GM23338 (cell line): ENCODE measurements at regions not wholly inside any gene's neighbourhood (a gene's known extent, or its start where the extent isn't known, plus 50 kb on each side); places are given as distances from the start of the nearest gene placed in this dataset.
A peak's percentile ranks its signal among the peaks of the same experiment; 100 is the strongest.
"Not testable (repeated sequence)": the region's sequence is repeated elsewhere in the genome, so short reads cannot be mapped to it uniquely, and the experiment has no call there.

Experiments
- ATAC-seq: fragments of 200-7000 bp; cut with Tn5 transposase; 3 replicates; pipeline ENCODE4 v1.9.1; 2020
- DNase-seq: peaks from one replicate; pipeline ENCODE4 v3.0.0-alpha.2; 2015; ENCODE audit warnings: low spot score
- H2AFZ ChIP-seq: fragments of 200-600 bp; sonication (generic); 2 replicates; pipeline ENCODE4 v1.8.0; 2016; ENCODE audit warnings: antibody characterized with exemption, mild to moderate bottlenecking, moderate library complexity
- H3F3A ChIP-seq: fragments of 200-600 bp; sonication (generic); replicated peaks from 2 replicates; pipeline ENCODE4 v1.8.0; 2017; ENCODE audit warnings: antibody characterized with exemption, mixed run types, low read depth
- H3K27ac ChIP-seq: fragments of 200-600 bp; sonication (generic); 2 replicates; pipeline ENCODE4 v1.6.1; 2016; ENCODE audit warnings: low read depth
- H3K27me3 ChIP-seq: fragments of 200-600 bp; sonication (generic); 2 replicates; pipeline ENCODE4 v1.8.0; 2016; ENCODE audit warnings: mild to moderate bottlenecking, mixed run types, moderate library complexity; ENCODE audit not compliant: insufficient read depth
- H3K36me3 ChIP-seq: fragments of 200-600 bp; sonication (generic); 2 replicates; pipeline ENCODE4 v1.8.0; 2016; ENCODE audit warnings: mild to moderate bottlenecking; ENCODE audit not compliant: insufficient read depth
- H3K4me1 ChIP-seq: fragments of 200-600 bp; sonication (generic); 2 replicates; pipeline ENCODE4 v1.8.0; 2016; ENCODE audit warnings: mild to moderate bottlenecking, moderate library complexity; ENCODE audit not compliant: insufficient read depth
- H3K4me2 ChIP-seq: fragments of 200-600 bp; sonication (generic); 2 replicates; pipeline ENCODE4 v1.7.1; 2017; ENCODE audit warnings: mixed run types
- H3K4me3 ChIP-seq: fragments of 200-600 bp; sonication (generic); 2 replicates; pipeline ENCODE4 v1.6.1; 2016; ENCODE audit warnings: mixed run types
- H3K79me2 ChIP-seq: fragments of 200-600 bp; sonication (generic); replicated peaks from 2 replicates; pipeline ENCODE4 v1.8.0; 2017; ENCODE audit warnings: mild to moderate bottlenecking; ENCODE audit not compliant: insufficient read depth
- H3K9me2 ChIP-seq: fragments of 200-600 bp; sonication (generic); 2 replicates; pipeline ENCODE4 v1.8.0; 2017; ENCODE audit not compliant: insufficient read depth
- H4K20me1 ChIP-seq: fragments of 200-600 bp; sonication (generic); replicated peaks from 2 replicates; pipeline ENCODE4 v1.8.0; 2017; ENCODE audit warnings: mild to moderate bottlenecking; ENCODE audit not compliant: insufficient read depth
- H3K27ac Mint-ChIP-seq: 2 replicates; pipeline ENCODE4 v1.8.0; 2020; ENCODE audit warnings: inconsistent platforms, mild to moderate bottlenecking, moderate library complexity, mixed read lengths
- H3K27me3 Mint-ChIP-seq: 3 replicates; pipeline ENCODE4 v1.8.0; 2022; ENCODE audit warnings: low read depth, mild to moderate bottlenecking, moderate library complexity, mixed read lengths, inconsistent platforms; ENCODE audit not compliant: insufficient read depth, poor library complexity
- H3K36me3 Mint-ChIP-seq: 3 replicates; pipeline ENCODE4 v1.8.0; 2021; ENCODE audit warnings: low read depth, mild to moderate bottlenecking, inconsistent platforms, moderate library complexity, mixed read lengths
- H3K4me1 Mint-ChIP-seq: 3 replicates; pipeline ENCODE4 v1.8.0; 2020; ENCODE audit warnings: mild to moderate bottlenecking, inconsistent platforms, mixed read lengths
- H3K4me3 Mint-ChIP-seq: 3 replicates; pipeline ENCODE4 v1.8.0; 2021; ENCODE audit warnings: moderate library complexity, mild to moderate bottlenecking, inconsistent platforms, mixed read lengths
- H3K9me3 Mint-ChIP-seq: 3 replicates; pipeline ENCODE4 v1.8.0; 2020; ENCODE audit warnings: moderate library complexity, mild to moderate bottlenecking, inconsistent platforms, mixed read lengths
- JUNB ChIP-seq: IDR thresholded peaks from one replicate; pipeline ENCODE4 v1.6.1; 2016; ENCODE audit warnings: antibody characterized with exemption; ENCODE audit not compliant: unreplicated experiment
- POLR2AphosphoS5 ChIP-seq: IDR thresholded peaks from 2 replicates; pipeline ENCODE4 v1.6.1; 2016; ENCODE audit warnings: antibody characterized with exemption, low read depth

DNA sequence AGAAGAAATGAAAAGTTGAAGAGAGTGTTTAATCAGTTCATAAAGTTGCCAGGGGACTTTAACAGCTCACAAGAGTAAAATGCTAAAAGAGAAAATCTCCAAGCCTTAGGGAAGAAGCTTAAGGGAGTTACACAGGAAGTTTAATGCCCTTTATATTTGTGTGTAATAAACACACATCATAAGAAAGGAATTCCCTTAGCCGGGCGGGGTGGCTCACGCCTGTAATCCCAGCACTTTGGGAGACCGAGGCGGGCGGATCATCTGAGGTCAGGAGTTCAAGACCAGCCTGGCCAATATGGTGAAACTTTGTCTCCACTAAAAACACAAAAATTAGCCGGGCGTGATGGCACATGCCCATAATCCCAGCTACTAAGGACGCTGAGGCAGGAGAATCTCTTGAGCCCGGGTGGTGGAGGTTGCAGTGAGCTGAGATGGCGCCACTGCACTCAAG, 95.4 kb upstream of the CAB39 start:
- H3K4me1 ChIP-seq, H3K36me3 ChIP-seq, DNase-seq, H4K20me1 ChIP-seq, H3K4me3 Mint-ChIP-seq, H3F3A ChIP-seq, H3K27ac Mint-ChIP-seq, H3K27me3 Mint-ChIP-seq, H3K27ac ChIP-seq, H3K36me3 Mint-ChIP-seq, H3K27me3 ChIP-seq, H3K9me3 Mint-ChIP-seq, ATAC-seq, H3K79me2 ChIP-seq, H3K9me2 ChIP-seq, H3K4me1 Mint-ChIP-seq, H3K4me2 ChIP-seq, H3K4me3 ChIP-seq: not testable (repeated sequence)
- peak overlapping the region; percentile 91; the same call in 1 of the 2 replicates for H2AFZ ChIP-seq

DNA sequence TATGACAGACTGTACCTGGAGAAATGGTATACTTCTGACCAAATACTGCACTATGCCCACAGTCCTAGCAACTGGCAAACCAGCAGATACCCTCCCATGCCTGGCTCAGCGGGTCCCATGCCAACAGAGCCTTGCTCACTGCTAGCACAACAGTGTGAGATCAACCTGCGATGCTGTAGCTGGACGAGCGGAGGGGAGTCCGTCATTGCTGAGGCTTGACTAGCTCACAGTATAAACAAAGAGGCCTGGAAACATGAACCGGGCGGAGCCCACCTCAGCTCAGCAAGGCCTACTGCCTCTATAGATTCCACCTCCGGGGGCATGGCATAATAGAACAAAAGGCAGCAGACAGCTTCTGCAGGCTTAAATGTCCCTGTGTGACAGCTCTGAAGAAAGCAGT, 93.2 kb upstream of the CAB39 start:
- DNase-seq (peak; percentile 14), ATAC-seq (no peak)
- Histone ChIP-seq H3K4me3 (no peak overlapping the region), H3K36me3 (no peaks in the 10 kb centered on the region), H2AFZ (no peak overlapping the region), H3F3A (no peaks in the 10 kb centered on the region), H3K27ac (no peak overlapping the region), H3K27me3 (no peaks in the 10 kb centered on the region), H3K79me2 (no peaks in the 10 kb centered on the region), H3K4me2 (no peak overlapping the region), H3K9me2 (no peaks in the 10 kb centered on the region), H4K20me1 (no peaks in the 10 kb centered on the region), H3K4me1 (0 out of 2 replicates have a peak, but pooled peaks cover 5% of the 10 kb centered on the region)
- Mint-ChIP-seq H3K4me3 (no peak overlapping the region), H3K4me1 (no peaks in the 10 kb centered on the region), H3K27ac (no peak overlapping the region), H3K36me3 (no peaks in the 10 kb centered on the region), H3K27me3 (no peaks in the 10 kb centered on the region), H3K9me3 (no peaks in the 10 kb centered on the region; the same call in 2 of the 3 replicates)
- no peak for TF ChIP-seq POLR2AphosphoS5
- no peak for TF ChIP-seq JUNB

DNA sequence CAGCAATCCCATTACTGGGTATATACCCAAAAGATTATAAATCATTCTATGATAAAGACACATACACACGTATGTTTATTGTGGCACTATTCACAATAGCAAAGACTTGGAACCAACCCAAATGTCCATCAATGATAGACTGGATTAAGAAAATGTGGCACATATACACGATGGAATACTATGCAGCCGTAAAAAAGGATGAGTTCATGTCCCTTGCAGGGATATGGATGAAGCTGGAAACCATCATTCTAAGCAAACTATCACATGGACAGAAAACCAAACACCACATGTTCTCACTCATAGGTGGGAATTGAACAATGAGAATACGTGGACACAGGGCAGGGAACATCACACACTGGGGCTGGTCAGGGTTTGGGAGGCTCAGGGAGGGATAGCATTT, 87.4 kb upstream of the CAB39 start:
- H3K36me3 Mint-ChIP-seq, ATAC-seq, H3K79me2 ChIP-seq, H3K9me3 Mint-ChIP-seq, DNase-seq, H3K27ac Mint-ChIP-seq, H4K20me1 ChIP-seq, H3K4me3 ChIP-seq, H3K4me2 ChIP-seq, H3F3A ChIP-seq, H3K4me1 Mint-ChIP-seq, H3K27ac ChIP-seq, H3K4me1 ChIP-seq, H3K36me3 ChIP-seq, H3K9me2 ChIP-seq, H3K4me3 Mint-ChIP-seq, H3K27me3 Mint-ChIP-seq, H2AFZ ChIP-seq, H3K27me3 ChIP-seq: not testable (repeated sequence)

DNA sequence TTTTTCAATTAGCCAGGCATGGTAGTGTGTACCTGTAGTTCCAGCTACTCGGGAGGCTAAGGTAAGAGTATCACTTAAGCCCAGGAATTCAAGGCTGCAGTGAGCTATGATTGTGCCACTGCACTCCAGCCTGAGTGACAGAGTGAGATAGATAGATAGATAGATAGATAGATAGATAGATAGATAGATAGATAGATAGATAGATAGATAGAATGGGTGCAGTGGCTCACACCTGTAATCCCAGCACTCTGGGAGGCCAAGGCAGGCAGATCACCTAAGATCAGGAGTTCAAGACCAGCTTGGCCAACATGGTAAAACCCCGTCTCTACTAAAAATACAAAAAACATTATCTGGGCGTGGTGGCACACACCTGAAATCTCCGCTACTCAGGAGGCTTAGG, 85.6 kb upstream of the CAB39 start:
- H3K4me1 Mint-ChIP-seq, ATAC-seq, H2AFZ ChIP-seq, H3K79me2 ChIP-seq, H3K27me3 Mint-ChIP-seq, H3F3A ChIP-seq, H4K20me1 ChIP-seq, H3K4me3 ChIP-seq, H3K27ac ChIP-seq, DNase-seq, H3K36me3 ChIP-seq, H3K27me3 ChIP-seq, H3K27ac Mint-ChIP-seq, H3K4me2 ChIP-seq, H3K4me3 Mint-ChIP-seq, H3K9me2 ChIP-seq, H3K9me3 Mint-ChIP-seq, H3K36me3 Mint-ChIP-seq, H3K4me1 ChIP-seq: not testable (repeated sequence)
